ENCODE measurements at regions not wholly inside any gene's neighbourhood (a gene's known extent, or its start where the extent isn't known, plus 50 kb on each side); places are given as distances from the start of the nearest gene placed in this dataset.

GRCh38 chr3:152011812-152012735 lies 138.6 kb downstream of the SUCNR1 start:
- TF ChIP-seq RAD21 (IDR thresholded peaks at IDR 0.05; ENCODE audit: low read depth) = no peak
- no peak for TF ChIP-seq CTCF (IDR thresholded peaks at IDR 0.05 in 2 of 3, conservative IDR thresholded peaks at IDR 0.05 in 1 of 3; ENCODE audit: borderline replicate concordance in 1 of 3, insufficient read depth in 1 of 3, low read depth in 2 of 3, low read length in 2 of 3)
- no peak for TF ChIP-seq EZH2 (IDR thresholded peaks at IDR 0.05)

Measured in HCT116 (cell line).